ENCODE measurements at regions not wholly inside any gene's neighbourhood (a gene's known extent, or its start where the extent isn't known, plus 50 kb on each side); places are given as distances from the start of the nearest gene placed in this dataset.

GRCh38 chr17:77662833-77663232 is 295.7 kb upstream of the TNRC6C start:
- TF ChIP-seq CTCF (tag by site-specific recombination; IDR thresholded peaks at IDR 0.05) (no peak), ZNF529 (tag by site-specific recombination; IDR thresholded peaks at IDR 0.05; ENCODE audit: insufficient replicate concordance) (no peak), ZNF280D (tag by site-specific recombination; IDR thresholded peaks at IDR 0.05) (no peak), BCL11B (tag by site-specific recombination; IDR thresholded peaks at IDR 0.05; ENCODE audit: low read depth) (no peak), ZNF423 (tag by site-specific recombination; IDR thresholded peaks at IDR 0.05) (no peak), REST (tag by site-specific recombination; IDR thresholded peaks at IDR 0.05) (no peak), ZNF274 (IDR thresholded peaks at IDR 0.05; ENCODE audit: low read length) (no peak), ZNF274 (tag by site-specific recombination; IDR thresholded peaks at IDR 0.05; ENCODE audit: borderline replicate concordance) (no peak), ZNF175 (tag by site-specific recombination; IDR thresholded peaks at IDR 0.05) (no peak), SETDB1 (IDR thresholded peaks at IDR 0.05; ENCODE audit: insufficient read length, low read length) (no peak)
